NCI-H2196 (cell line): ENCODE measurements at regions not wholly inside any gene's neighbourhood (a gene's known extent, or its start where the extent isn't known, plus 50 kb on each side); places are given as distances from the start of the nearest gene placed in this dataset.
"Not testable (repeated sequence)": the region's sequence is repeated elsewhere in the genome, so short reads cannot be mapped to it uniquely, and the experiment has no call there.

Experiments used
- DNase-seq: peaks from one replicate; lab custom pipeline; 2025; ENCODE audit not compliant: unreplicated experiment; lab: John Stamatoyannopoulos, UW

DNA sequence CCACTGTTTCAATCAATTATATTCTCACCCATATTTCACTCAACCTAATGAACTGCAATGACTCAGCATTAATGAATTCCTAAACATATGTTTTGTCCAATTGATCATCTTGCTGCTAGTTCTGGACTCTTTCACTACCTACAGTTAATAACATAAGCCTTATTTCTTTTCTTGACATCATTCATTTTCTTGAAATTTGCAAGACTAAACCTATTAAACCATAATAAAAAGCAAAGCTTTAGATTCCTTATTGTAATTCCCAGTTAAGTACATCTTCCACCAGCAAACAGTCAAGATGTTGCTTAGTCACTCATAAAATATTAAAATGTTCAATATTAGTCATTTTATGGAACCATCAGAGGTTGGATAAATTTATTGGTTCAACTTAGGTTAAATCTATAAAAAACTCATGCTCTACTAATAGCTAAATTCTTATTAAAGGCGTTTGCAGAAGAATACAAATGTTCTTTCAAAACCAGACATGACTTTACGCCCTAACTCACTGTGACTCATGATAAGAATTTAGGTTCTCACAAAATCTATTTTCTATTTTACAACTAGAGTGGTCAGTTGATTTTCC lies 599.4 kb downstream of the RNF144A start:
- no peak for DNase-seq

- DNase-seq: no peak
Observed at GRCh38 chr2:7517088-7517487, 599.9 kb downstream of the RNF144A start.

DNA sequence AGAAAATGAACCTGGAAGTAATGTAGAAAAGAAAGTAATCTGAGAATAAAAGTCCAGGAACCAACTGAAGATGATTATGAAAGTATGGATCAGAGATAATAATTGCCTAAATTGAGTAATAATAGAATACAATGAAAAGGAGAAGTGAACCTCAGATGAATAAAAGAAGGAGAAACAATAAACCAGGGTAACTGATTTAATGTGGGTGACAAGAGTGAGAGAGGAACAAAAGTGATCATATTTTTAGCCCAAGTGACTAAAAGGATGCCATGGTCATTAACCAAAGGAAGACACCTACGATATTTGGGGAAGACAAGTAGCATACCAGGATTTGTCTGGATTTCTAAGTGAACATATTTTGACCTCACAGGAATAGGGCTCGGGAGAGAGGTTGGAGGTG lies 600.6 kb downstream of the RNF144A start:
- DNase-seq: no peak

DNA sequence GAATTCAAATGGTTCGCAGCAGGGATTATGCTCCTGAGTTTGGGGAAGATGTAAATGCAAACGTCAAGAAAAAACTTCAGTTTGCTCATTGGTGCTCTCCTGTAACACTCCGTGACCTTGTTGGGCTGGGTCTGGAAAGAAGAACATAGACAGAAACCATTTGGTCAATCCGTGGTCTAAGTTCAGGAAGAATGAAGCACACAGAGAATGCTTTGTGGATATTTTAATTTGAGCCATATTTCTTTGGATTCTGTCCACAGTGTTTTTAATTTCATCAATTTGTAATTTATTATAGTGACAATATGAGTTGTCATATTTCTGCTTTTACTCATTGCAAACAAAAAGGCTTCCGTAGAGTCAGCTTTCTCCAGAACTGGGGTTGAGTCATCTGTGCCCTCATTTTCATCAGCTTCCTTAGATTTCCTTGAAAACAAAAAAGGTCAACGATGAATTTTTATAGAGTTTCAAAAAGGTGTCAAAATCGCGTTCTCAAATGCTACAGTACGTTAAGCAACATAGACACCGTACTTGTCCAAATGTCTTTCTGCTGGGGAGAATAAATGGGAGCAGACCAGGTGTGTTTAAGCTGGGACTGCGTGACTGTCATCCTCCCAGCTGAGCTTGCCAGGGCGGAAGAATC lies 606.4 kb downstream of the RNF144A start:
- DNase-seq: no peak

GRCh38 chr2:7524195-7524594 lies 607.0 kb downstream of the RNF144A start:
- DNase-seq: no peak

- DNase-seq: no peak
Observed at GRCh38 chr2:7525746-7526145, 608.5 kb downstream of the RNF144A start.

DNA sequence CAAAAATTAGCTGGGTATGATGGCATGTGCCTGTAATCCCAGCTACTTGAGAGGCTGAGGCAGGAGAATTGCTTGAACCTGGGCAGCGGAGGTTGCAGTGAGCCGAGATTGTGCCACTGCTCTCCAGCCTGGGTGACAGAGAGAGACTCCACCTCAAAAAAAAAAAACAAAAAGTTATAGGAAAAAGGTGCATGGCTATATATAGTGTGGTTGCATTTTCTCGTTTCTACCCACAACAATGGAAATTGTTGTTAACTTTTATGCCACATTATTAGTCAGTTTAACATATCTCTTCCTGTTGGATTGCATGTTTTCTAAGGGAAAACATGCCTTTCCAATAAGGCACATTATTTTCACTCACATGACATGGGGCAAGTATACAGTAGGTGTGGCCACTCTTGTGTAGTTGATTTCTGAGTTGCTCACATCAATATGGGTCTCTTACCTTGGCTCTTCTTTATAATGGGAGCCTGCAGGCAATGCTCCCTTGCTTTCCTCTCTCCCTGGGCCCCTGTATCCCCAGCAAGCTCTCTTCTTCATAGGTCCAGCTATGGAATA lies 610.0 kb downstream of the RNF144A start:
- DNase-seq: no peak

GRCh38 chr2:7530001-7530400 lies 612.8 kb downstream of the RNF144A start:
- no peak for DNase-seq

- DNase-seq: no peak
Observed at GRCh38 chr2:7539077-7539476, 621.9 kb downstream of the RNF144A start.

GRCh38 chr2:7539760-7540159 lies 622.5 kb downstream of the RNF144A start:
- DNase-seq: no peak

DNA sequence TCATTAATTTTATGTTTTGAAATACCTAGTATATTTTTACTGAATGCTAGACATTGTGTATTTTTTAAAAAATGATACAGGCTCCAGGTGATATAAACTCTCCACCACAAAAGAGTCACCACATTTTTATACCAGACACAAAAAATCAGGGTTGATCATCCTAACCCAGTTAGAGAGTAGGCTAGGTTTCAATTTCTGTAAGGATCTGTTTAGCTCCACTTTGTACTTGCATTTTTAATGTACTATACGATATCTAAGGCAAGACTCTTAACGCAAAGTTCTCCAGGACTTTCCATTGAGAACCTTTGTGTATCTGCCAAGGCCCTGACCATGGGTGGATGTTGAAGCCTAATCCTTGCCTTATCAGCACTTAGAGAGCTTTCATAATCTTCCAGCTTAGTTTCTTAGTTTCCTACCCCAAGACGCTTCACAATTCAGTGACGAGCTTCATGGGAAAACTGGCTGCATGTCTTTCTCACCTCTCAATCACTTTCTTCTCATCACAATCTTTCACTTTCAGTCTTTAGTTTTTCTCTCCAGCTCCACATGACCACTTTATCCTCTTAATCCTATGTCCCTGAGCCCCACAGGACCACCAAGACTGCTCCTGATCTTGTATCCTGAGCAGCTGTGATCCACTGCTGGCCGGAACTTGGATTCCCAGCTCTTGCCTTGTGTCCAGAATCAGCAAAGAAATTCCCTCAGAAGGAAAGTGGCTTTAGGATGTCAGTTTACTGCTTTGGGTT lies 635.8 kb downstream of the RNF144A start:
- no peak for DNase-seq

- no peak for DNase-seq
Observed at GRCh38 chr2:7555260-7555659, 638.0 kb downstream of the RNF144A start.

GRCh38 chr2:7557376-7557775 lies 640.2 kb downstream of the RNF144A start:
- no peak for DNase-seq

DNA sequence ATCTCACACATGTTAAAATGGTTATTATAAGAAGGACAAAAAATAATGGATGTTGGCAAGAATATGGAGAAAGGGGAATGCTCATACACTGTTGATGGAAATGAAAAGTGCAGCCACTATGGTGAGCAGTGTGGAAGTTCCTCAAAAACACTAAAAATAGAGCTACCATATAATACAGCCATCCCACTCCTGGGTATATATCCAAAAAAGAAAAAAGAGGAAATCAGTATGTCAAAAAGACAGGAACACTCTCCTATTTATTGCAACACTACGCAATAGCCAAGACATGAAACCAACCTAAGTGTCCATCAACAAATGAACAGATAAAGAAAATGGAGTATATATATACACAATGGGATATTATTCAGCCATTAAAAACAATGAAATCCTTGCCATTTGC lies 642.6 kb downstream of the RNF144A start:
- no peak for DNase-seq

DNA sequence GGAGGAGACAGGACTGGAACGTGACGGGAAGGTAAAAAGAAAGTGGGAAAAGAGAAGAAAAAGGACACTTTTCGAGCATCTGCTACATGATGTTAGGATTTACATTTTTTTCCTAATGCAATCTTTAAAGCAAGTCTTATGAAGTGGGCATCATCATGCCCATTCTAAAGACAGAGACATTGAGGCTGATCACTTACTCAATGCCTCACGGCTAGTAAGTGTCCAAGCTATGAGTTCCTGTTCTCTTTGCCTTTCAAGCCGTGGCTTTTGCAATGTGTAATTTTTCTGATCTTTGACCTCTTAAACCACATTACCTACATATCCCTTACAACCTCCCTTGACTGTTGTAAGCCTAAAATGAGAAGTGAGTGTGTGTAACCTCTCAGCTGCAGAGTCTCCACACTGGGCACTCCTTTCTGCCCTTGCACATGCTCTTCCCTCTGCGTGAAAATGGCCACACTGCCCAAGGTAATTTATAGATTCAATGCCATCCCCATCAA lies 649.2 kb downstream of the RNF144A start:
- DNase-seq: no peak

DNA sequence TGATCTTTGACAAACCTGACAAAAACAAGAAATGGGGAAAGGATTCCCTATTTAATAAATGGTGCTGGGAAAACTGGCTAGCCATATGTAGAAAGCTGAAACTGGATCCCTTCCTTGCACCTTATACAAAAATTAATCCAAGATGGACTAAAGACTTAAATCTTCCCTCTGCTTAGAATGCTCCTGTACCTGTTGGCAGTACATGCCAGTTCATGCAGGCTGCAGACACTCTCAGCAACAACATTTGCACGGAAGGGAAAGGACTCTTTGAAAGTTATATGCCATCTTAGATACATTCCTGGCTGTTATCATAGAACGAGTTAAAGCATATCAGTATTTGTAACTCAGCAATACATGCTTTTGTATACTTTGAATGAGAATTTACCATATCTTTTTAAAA lies 649.9 kb downstream of the RNF144A start:
- not testable (repeated sequence) for DNase-seq

DNA sequence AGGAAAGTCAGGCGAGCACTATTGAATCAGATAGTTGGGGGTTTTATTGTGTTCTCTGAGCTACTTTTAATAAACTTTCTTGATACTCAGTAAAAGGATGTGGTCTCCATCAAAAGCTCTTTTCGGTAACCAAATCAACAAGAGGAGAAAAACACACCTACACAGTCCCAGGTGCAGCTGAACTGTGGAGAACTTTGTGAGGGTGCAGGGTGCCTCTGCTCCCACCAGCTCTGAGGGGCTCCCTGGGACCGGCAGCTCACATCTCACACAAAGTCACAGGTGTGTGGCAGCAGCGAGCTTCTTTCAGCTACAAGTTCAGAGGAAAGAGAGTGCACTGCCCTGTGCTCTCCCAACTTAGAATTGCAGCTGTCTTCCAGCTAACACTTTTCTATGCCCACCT lies 650.4 kb downstream of the RNF144A start:
- DNase-seq: no peak

DNA sequence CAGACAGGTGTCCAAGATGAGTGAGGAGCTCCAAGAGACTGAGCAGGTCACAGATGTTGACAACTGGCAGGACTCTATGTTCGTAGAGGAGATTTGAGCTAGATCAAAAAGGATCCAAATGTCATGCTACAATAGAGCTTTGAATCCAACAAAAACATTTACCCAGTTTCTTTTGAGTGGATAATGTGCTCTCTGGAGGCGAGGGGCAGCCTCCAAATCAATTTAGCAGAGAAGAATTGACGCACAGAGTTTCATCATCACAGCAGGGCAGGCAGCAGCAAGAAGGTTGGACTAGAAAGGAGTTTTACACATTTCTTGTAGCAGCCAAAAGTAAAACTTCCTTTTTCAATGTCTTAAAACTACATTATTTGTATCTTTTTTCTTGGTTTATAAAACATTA lies 653.0 kb downstream of the RNF144A start:
- DNase-seq: no peak

- no peak for DNase-seq
Observed at GRCh38 chr2:7571701-7572100, 654.5 kb downstream of the RNF144A start.

DNA sequence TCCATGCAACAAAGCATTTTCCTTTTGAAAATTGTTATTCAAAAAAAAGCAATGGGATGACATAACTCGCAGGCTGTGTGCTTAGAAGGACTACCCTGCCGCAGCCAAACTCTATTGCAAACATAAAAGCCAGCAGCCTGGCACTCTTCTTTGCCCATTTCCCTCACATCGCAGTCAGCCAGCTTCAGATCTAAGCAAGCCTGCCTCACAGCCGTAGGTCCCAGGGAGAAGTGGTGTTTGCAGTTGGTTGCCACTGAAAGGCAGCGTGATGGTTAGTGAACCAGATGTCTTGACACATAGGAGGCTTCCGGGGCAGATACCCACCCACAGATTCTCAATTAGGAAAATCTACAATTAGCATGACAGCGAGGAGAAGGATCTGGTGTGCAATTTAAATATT lies 655.2 kb downstream of the RNF144A start:
- DNase-seq: no peak

DNA sequence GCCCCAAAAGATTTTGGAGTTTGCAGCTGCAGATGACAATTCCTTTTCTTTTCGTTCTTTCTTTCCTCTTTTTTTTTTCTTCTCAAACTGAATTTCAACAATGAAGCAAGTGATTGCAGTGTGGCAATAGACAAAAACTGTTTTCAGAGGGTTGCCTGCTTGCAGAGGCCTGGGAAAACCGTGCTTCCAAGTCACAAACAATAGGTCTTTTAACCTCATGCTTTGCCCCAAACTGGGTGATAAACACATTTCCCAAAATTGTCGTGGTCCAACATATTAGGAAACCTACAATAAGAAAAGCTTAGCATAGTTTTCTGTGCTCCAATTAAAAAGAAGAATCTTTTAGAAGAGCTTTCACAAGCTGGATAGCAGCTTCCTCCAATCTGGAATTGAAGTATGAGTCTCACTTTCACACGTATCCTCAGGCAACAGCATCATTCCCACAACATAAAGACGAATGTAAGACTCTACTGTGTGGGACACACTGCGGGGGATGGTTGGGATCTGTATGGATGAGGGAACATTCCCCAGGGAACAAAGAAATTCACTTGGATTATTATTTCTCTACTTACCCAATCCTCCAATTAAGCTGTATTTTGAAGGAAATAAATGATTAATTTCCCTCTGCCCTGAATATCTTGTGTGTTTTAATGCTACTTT lies 656.1 kb downstream of the RNF144A start:
- DNase-seq: no peak
